Fibroblast of villous mesenchyme (primary cell): ENCODE measurements at regions not wholly inside any gene's neighbourhood (a gene's known extent, or its start where the extent isn't known, plus 50 kb on each side); places are given as distances from the start of the nearest gene placed in this dataset.

ENCODE experiments used
- DNase-seq: peaks from one replicate; pipeline ENCODE4 v3.0.0-alpha.2; 2010; ENCODE audit warnings: low read depth
- H3K4me3 ChIP-seq: 2 replicates; pipeline ENCODE4 v1.5.1; 2011; ENCODE audit warnings: low read depth, mild to moderate bottlenecking, low read length
- TF ChIP-seq, protein P1 (sequence below): IDR thresholded peaks from 2 replicates; pipeline ENCODE4 v1.5.1; 2012; ENCODE audit warnings: low read depth, mild to moderate bottlenecking, low read length; ENCODE audit not compliant: insufficient read depth

DNA sequence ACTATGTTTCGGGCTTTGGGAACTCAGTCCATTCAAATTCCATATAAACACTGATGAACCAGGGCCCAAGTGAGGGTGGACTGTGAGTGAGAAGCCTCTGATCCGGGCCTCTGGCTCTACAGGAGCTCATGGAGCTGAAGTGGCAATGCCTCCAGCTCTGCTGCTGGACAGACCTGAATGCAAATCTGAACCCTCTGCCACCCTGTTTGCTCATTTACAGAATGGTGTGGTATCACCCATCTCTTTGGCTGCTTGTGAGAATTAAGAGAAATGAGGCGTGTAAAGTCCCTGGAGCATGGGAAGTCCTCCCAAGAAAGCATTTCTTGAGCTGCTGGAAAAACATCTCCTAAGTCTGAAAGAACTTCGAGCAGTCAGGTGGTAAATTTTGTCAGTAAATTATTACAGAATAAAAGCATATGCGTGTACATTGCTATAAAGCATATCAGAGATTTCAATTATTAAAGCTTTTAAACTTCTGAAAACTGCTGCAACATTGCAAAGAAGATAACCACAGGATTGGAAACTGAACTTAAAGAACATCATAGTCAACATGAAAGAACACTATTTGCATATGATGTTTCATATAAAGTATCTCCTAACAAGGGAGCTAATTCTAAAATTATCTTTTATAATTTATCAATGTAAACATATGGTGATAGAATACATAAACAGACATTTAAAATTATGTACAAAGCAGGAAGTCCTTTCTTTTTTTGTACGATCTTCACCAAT, 369.0 kb downstream of the UQCRFS1 start:
- no peak for DNase-seq
- no peak overlapping the region for H3K4me3 ChIP-seq
- TF ChIP-seq, protein P1, sequence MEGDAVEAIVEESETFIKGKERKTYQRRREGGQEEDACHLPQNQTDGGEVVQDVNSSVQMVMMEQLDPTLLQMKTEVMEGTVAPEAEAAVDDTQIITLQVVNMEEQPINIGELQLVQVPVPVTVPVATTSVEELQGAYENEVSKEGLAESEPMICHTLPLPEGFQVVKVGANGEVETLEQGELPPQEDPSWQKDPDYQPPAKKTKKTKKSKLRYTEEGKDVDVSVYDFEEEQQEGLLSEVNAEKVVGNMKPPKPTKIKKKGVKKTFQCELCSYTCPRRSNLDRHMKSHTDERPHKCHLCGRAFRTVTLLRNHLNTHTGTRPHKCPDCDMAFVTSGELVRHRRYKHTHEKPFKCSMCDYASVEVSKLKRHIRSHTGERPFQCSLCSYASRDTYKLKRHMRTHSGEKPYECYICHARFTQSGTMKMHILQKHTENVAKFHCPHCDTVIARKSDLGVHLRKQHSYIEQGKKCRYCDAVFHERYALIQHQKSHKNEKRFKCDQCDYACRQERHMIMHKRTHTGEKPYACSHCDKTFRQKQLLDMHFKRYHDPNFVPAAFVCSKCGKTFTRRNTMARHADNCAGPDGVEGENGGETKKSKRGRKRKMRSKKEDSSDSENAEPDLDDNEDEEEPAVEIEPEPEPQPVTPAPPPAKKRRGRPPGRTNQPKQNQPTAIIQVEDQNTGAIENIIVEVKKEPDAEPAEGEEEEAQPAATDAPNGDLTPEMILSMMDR = no peak

DNA sequence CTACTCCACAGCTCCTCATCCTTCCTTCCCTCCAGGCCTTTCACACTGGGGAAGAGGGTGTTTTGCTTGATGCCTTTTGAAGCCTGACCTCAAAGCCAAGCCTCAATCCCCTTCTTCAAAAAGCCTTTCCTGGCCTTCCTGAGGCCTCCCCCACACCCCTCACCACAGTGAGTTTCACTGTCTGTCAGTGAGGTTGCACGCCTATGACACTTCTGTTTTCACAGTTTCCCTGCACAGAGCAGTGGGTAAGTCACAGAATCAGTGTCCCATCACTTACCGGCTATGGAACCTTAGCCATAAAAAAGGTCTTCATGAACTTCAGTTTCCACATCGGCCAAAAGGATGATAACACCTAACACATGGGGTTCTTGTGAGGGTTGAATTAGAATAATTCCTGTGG, 371.4 kb downstream of the UQCRFS1 start:
- DNase-seq = no peak
- TF ChIP-seq, protein P1 = no peak
- no peak overlapping the region for H3K4me3 ChIP-seq

DNA sequence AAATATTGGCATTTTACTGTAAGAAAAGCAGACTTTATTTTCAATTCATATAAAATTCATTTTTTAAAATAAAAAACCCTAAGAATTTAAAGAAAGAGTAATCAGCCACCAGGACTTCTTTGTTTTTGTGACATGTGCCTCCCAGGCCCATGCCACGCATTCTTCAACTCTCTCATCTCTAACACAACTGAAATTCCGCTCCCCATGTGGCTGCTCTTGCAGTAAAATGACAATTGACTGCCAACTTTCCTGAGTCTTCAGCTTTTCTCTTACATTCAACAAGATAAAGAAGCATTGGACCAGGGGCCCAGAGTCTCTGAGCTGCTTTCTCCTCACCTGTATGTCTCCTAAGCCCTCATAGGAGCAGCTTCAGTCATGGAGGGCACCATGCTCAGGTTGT, 372.1 kb downstream of the UQCRFS1 start:
- TF ChIP-seq, protein P1 = no peak
- no peak for DNase-seq
- no peak overlapping the region for H3K4me3 ChIP-seq

DNA sequence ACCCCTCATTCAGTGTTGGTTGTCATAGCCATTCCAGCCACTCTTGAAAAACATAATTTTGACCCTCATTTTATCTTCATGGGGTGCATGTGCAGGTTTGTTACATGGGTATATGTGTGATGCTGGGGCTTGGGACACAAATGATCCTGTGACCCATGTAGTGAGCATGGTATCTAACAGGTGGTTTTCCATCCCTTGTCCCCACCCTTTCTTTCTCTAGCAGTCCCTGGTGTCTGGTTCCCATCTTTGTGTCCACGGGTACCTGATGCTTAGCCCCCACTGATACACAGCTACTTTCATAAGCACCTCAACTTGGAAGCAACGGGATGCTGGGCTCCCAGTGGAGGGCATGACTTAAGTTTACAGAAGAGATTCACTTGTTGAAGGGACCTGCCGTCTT, 373.5 kb downstream of the UQCRFS1 start:
- H3K4me3 ChIP-seq = no peak overlapping the region
- DNase-seq = no peak
- TF ChIP-seq, protein P1 = no peak

DNA sequence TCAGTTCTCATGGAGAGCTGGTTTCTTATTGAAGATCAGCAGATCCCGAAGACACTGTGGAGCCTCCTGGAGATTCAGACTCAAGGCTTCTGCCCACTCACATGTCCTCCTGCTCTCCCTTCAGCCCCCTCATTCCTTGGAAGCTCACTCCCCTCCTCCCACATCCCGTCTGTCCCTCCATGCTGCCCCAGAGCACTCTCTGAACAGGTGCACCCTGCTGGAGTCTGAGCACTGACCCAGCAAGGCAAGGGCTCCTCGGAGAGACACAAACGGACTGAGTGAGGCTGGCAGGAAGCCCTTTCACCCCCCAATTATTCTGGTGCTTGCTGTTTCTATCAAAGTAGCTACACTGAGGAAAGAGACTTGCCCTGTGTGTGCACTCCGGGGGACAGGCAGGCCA, 374.0 kb downstream of the UQCRFS1 start:
- DNase-seq = no peak
- no peak overlapping the region for H3K4me3 ChIP-seq
- TF ChIP-seq, protein P1 = no peak

DNA sequence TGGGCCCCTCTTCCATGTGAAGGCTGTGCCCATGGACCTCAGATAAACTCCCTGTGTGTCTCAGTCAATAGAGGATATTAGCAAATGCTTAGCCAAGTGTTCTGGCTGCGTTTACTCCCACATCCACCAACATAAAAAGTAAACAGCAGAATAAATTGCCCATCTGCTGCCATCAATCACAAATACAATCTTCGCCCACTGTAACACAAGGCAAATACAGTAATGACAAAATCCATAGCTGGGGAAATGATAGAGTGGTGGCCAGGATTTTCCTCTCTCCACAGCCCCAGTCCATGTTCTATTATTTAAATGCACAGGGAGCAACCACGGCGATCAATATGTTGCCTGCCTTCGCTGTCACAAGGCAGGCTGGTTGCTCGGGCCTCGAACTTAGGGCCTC, 376.5 kb downstream of the UQCRFS1 start:
- no peak for DNase-seq
- H3K4me3 ChIP-seq = no peak overlapping the region
- TF ChIP-seq, protein P1 = no peak

DNA sequence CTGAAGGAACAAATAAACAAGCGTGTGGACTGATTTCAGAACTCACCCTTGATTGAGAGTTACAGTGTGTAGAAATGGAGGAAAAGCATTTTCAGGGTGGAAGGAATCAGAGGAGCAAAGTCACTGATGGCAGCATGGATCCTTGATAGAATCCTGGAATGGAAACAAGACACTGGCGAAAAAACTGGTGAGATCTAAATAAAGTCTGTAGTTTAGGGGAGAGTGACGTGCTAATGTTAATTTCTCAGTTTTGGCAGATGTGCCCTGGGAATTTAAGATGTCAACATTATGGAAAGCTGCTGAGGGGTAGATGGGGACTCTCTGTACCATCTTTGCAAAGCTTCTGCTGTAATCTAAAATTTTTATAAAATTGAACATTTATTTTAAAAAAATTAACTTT, 378.0 kb downstream of the UQCRFS1 start:
- H3K4me3 ChIP-seq = no peak overlapping the region
- no peak for DNase-seq
- TF ChIP-seq, protein P1 = no peak
